Choroid plexus epithelial cell (primary cell): ENCODE measurements at regions not wholly inside any gene's neighbourhood (a gene's known extent, or its start where the extent isn't known, plus 50 kb on each side); places are given as distances from the start of the nearest gene placed in this dataset.

ENCODE experiments used
- DNase-seq: peaks from one replicate; pipeline ENCODE4 v3.0.0-alpha.2; 2010; ENCODE audit warnings: low read depth
- H3K4me3 ChIP-seq: 2 replicates; pipeline ENCODE4 v1.5.1; 2011; ENCODE audit warnings: low read depth, mild to moderate bottlenecking, control low read depth, low read length, moderate library complexity
- CTCF ChIP-seq: conservative IDR thresholded peaks from 2 replicates; pipeline ENCODE4 v1.5.1; 2011; ENCODE audit warnings: low read depth, mild to moderate bottlenecking, control low read depth, inconsistent platforms, low read length, moderate library complexity

- H3K4me3 ChIP-seq: no peak overlapping the region
- TF ChIP-seq CTCF: no peak
- DNase-seq: no peak
Measured at GRCh38 chr15:85947021-85947420, 132.7 kb upstream of the AGBL1 start.

- no peak for TF ChIP-seq CTCF
- DNase-seq: no peak
- no peak overlapping the region for H3K4me3 ChIP-seq
Measured at GRCh38 chr15:85947936-85948335, 131.7 kb upstream of the AGBL1 start.

- H3K4me3 ChIP-seq: no peak overlapping the region
- TF ChIP-seq CTCF: no peak
- DNase-seq: no peak
Measured at GRCh38 chr15:85950101-85950500, 129.6 kb upstream of the AGBL1 start.

- no peak overlapping the region for H3K4me3 ChIP-seq
- TF ChIP-seq CTCF: no peak
- no peak for DNase-seq
Measured at GRCh38 chr15:85954586-85954985, 125.1 kb upstream of the AGBL1 start.

- DNase-seq: no peak
- no peak overlapping the region for H3K4me3 ChIP-seq
- TF ChIP-seq CTCF: no peak
Measured at GRCh38 chr15:85955501-85956391, 123.9 kb upstream of the AGBL1 start.

GRCh38 chr15:85956532-85957275 lies 123.0 kb upstream of the AGBL1 start:
- no peak for TF ChIP-seq CTCF
- no peak for DNase-seq
- no peak overlapping the region for H3K4me3 ChIP-seq

GRCh38 chr15:85959611-85960010 lies 120.1 kb upstream of the AGBL1 start:
- no peak for DNase-seq
- TF ChIP-seq CTCF: no peak

More at GRCh38 chr15:85959611-85960010, 120.1 kb upstream of the AGBL1 start:
- no peak overlapping the region for H3K4me3 ChIP-seq
